ENCODE measurements at regions not wholly inside any gene's neighbourhood (a gene's known extent, or its start where the extent isn't known, plus 50 kb on each side); places are given as distances from the start of the nearest gene placed in this dataset.

DNA sequence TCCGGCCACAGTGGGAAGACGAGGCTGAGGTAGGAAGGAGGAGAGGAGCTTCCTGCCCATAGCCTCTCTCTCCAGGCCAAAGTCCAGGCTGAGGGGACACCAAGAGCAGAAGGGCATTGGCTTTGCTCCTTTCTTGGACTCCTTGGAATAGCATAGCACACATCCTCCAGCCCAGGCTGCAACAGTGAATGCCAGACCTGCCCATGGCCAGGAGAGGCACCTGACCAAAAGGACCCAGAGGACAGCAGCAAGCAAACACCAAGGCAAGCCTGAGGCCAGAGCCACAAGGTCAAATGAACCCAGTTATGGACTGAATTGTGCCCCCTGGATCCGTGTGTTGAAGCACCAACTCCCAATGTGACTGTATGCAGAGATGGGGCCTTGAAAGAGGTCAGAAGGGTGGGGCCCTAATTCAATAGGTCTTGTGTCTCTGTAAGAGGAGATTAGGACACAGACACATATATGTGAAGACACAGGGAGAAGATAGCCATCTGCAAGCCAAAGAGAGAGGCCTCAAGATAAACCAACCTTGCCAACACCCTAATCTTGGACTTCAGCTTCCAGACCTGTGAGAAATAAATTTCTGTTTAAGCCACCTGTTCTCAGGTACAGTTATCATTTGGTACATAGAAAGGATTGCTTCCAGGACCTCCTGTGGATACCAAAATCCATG, 126.5 kb upstream of the NXT1 start:
- Histone ChIP-seq H3K4me1 (replicated peaks) (no peaks in the 10 kb centered on the region), H3K36me3 (no peaks in the 10 kb centered on the region), H3K27me3 (replicated peaks; ENCODE audit: insufficient read depth) (no peaks in the 10 kb centered on the region), H3K9me3 (no peaks in the 10 kb centered on the region), H3K4me3 (no peak overlapping the region), H3K27ac (no peak overlapping the region)
- WGBS = 96% methylated on average over 3 of the region's 3 CpGs
- no peak for DNase-seq (ENCODE audit: low spot score)
- intact Hi-C loops (cut with DNase I) = no loop called here
- TF ChIP-seq POLR2A (IDR thresholded peaks at IDR 0.05) (no peak), POLR2AphosphoS5 (IDR thresholded peaks at IDR 0.05) (no peak)
- TF ChIP-seq, protein P1, sequence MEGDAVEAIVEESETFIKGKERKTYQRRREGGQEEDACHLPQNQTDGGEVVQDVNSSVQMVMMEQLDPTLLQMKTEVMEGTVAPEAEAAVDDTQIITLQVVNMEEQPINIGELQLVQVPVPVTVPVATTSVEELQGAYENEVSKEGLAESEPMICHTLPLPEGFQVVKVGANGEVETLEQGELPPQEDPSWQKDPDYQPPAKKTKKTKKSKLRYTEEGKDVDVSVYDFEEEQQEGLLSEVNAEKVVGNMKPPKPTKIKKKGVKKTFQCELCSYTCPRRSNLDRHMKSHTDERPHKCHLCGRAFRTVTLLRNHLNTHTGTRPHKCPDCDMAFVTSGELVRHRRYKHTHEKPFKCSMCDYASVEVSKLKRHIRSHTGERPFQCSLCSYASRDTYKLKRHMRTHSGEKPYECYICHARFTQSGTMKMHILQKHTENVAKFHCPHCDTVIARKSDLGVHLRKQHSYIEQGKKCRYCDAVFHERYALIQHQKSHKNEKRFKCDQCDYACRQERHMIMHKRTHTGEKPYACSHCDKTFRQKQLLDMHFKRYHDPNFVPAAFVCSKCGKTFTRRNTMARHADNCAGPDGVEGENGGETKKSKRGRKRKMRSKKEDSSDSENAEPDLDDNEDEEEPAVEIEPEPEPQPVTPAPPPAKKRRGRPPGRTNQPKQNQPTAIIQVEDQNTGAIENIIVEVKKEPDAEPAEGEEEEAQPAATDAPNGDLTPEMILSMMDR (IDR thresholded peaks at IDR 0.05) = no peak

DNA sequence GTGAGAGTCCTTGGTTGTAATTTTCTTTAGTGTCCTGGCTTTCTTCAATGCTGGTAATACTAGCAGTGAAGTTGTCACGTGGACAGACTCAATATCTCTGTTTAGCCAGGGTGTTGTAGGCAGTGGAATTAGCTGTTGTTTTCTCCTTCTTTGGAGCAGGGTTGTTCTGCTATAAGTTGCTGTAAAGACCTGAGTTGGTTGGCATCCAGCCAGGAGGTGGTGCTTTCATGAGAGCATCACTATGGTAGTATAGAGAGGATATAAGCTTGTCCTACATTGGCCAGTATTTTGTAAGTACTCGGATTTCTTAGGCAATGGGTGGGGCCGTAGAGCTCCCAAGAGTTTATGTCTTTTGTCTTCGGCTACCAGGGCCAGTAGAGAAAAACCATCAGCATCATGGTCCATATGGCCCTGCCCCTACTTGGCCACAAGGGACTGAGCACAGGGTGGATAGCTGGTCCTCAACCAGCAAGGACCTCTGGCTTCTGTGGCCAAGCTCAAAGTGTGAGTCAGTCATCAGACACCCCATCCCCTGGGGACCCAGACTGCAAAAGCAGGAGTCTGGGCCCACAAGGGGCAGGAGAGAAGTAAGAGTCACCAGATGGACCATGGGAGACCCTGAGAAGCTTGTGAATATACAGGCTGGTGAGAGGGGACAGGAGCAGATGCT, 127.9 kb upstream of the NXT1 start:
- intact Hi-C loops (cut with DNase I) = no loop called here
- no peak for TF ChIP-seq POLR2A (IDR thresholded peaks at IDR 0.05)
- TF ChIP-seq, protein P1 (IDR thresholded peaks at IDR 0.05) = no peak
- no peak for TF ChIP-seq POLR2AphosphoS5 (IDR thresholded peaks at IDR 0.05)
- no peaks in the 10 kb centered on the region for H3K27me3 ChIP-seq (replicated peaks; ENCODE audit: insufficient read depth)
- WGBS = 96% methylated on average over 4 of the region's 4 CpGs
- DNase-seq (ENCODE audit: low spot score) = no peak
- H3K27ac ChIP-seq = no peak overlapping the region
- no peak overlapping the region for H3K4me3 ChIP-seq
- no peaks in the 10 kb centered on the region for H3K4me1 ChIP-seq (replicated peaks)
- no peaks in the 10 kb centered on the region for H3K9me3 ChIP-seq
- no peaks in the 10 kb centered on the region for H3K36me3 ChIP-seq

DNA sequence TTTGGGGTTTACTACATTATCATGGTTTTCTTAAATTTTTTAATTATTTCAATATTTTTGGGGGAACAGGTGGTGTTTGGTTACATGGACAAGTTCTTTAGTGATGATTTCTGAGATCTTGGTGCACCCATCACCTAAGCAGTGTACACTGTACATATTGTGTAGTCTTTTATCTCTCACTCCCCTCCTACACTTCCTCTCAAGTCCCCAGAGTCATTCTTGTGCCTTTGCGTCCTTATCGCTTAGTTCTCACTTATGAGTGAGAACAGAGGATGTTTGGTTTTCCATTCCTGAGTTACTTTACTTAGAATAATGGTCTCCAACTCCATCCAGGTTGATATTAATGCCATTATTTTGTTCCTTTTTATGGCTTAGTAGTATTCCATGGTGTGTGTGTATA, 130.9 kb upstream of the CD93 start:
- WGBS = 96% methylated on average over 2 of the region's 2 CpGs
- DNase-seq (ENCODE audit: low spot score) = no peak
- intact Hi-C loops (cut with DNase I) = no loop called here

DNA sequence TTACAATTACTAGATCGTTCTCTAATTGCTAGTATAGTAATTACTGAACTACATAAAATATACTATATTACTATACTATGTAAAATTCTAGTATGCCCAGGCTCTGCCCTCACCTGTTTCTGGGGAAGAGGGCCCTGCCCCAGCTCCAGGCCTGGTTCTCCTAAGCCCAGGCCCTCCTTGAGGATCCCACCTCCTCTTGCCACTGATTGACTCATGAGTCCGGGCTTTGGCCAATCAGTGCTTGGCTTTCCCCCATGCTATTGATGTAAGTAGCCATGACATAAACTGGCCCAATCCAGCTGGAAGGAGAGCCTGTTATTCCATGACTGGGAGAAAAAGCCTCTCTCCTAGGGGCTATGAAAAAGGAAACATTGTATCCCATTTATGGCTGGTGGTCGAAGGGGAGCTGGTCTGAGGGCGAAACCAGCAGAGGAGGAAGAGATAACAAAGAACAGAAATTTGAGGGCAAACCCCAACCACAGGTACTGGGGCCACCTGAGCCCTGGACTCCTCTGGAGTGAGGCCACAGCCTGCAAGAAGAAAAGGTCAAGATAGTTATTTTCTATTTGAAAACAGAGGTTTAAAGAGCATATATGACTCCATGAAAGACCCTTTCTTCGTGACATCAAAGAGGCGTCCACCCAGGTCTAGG, 129.3 kb upstream of the CD93 start:
- intact Hi-C loops (cut with DNase I) = no loop called here
- H3K4me1 ChIP-seq (replicated peaks) = no peaks in the 10 kb centered on the region
- H3K36me3 ChIP-seq = no peaks in the 10 kb centered on the region
- DNase-seq (ENCODE audit: low spot score) = no peak
- no peak overlapping the region for H3K4me3 ChIP-seq
- no peaks in the 10 kb centered on the region for H3K9me3 ChIP-seq
- no peak overlapping the region for H3K27ac ChIP-seq
- WGBS = 90% methylated on average over 6 of the region's 6 CpGs
- TF ChIP-seq POLR2AphosphoS5 (IDR thresholded peaks at IDR 0.05) = no peak
- TF ChIP-seq, protein P1 (IDR thresholded peaks at IDR 0.05) = no peak
- no peak for TF ChIP-seq POLR2A (IDR thresholded peaks at IDR 0.05)
- H3K27me3 ChIP-seq (replicated peaks; ENCODE audit: insufficient read depth) = no peaks in the 10 kb centered on the region

More for the DNA sequence above, 130.9 kb upstream of the CD93 start:
- Histone ChIP-seq H3K9me3 (no peaks in the 10 kb centered on the region), H3K4me1 (replicated peaks) (no peaks in the 10 kb centered on the region), H3K4me3 (no peak overlapping the region), H3K27ac (no peak overlapping the region), H3K27me3 (replicated peaks; ENCODE audit: insufficient read depth) (no peaks in the 10 kb centered on the region), H3K36me3 (no peaks in the 10 kb centered on the region)
- TF ChIP-seq POLR2A (IDR thresholded peaks at IDR 0.05) = no peak

DNA sequence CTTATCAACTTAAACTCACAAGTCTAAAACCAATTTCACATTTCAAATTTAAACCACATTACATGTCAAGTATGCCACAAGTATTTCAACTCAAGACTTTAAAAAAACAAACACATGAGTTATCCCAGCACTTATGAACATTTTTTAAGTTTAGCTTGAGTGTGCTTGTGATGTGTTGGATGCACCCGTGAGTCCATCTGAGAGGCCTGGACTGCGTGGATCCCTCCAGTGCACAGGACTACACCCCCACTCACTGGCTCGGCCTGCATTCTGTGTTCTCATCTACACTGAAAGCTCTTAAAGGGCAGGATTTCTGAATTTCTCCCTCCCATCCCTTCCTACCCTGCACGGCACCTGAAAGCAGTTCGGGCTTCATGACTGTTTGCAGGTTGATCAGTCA, 128.8 kb upstream of the CD93 start:
- 94% methylated on average over 5 of the region's 5 CpGs for WGBS
- no peaks in the 10 kb centered on the region for H3K9me3 ChIP-seq
- no peaks in the 10 kb centered on the region for H3K36me3 ChIP-seq
- no peaks in the 10 kb centered on the region for H3K4me1 ChIP-seq (replicated peaks)
- no peaks in the 10 kb centered on the region for H3K27me3 ChIP-seq (replicated peaks; ENCODE audit: insufficient read depth)
- TF ChIP-seq, protein P1 (IDR thresholded peaks at IDR 0.05) = no peak
- no peak for TF ChIP-seq POLR2A (IDR thresholded peaks at IDR 0.05)
- no peak for TF ChIP-seq POLR2AphosphoS5 (IDR thresholded peaks at IDR 0.05)
- H3K4me3 ChIP-seq = no peak overlapping the region
- intact Hi-C loops (cut with DNase I) = no loop called here
- no peak for DNase-seq (ENCODE audit: low spot score)
- H3K27ac ChIP-seq = no peak overlapping the region
